Activated CD4-positive, alpha-beta T cell treated with anti-CD3 and anti-CD28 coated beads, Interleukin-2, amount 50 U/mL, for 1 hour (primary cell): ENCODE measurements at regions not wholly inside any gene's neighbourhood (a gene's known extent, or its start where the extent isn't known, plus 50 kb on each side); places are given as distances from the start of the nearest gene placed in this dataset.
"Not testable (repeated sequence)": the region's sequence is repeated elsewhere in the genome, so short reads cannot be mapped to it uniquely, and the experiment has no call there.

Experiments used
- DNase-seq: peaks from one replicate; pipeline ENCODE4 v3.0.0-alpha.2; 2020

- no peak for DNase-seq
Observed at GRCh38 chr17:13131225-13131624, 113.4 kb upstream of the ELAC2 start.

- DNase-seq: no peak
Observed at GRCh38 chr17:13129356-13129755, 111.5 kb upstream of the ELAC2 start.

GRCh38 chr17:13128676-13129075, 110.8 kb upstream of the ELAC2 start:
- DNase-seq: no peak

- no peak for DNase-seq
Observed at GRCh38 chr17:13127921-13128602, 110.2 kb upstream of the ELAC2 start.

- DNase-seq: no peak
Observed at GRCh38 chr17:13120864-13121263, 103.0 kb upstream of the ELAC2 start.

- DNase-seq: no peak
Observed at GRCh38 chr17:13118311-13118710, 100.5 kb upstream of the ELAC2 start.

GRCh38 chr17:13117616-13118015, 99.8 kb upstream of the ELAC2 start:
- DNase-seq: no peak

GRCh38 chr17:13114601-13115031, 96.8 kb upstream of the ELAC2 start:
- DNase-seq: peak; percentile 1

- DNase-seq: no peak
Observed at GRCh38 chr17:13113821-13114525, 96.1 kb upstream of the ELAC2 start.

GRCh38 chr17:13107676-13108235, 89.9 kb upstream of the ELAC2 start:
- DNase-seq: no peak

- DNase-seq: no peak
Observed at GRCh38 chr17:13106171-13106570, 88.3 kb upstream of the ELAC2 start.

- DNase-seq: no peak
Observed at GRCh38 chr17:13104576-13104975, 86.7 kb upstream of the ELAC2 start.

GRCh38 chr17:13102477-13102876, 84.7 kb upstream of the ELAC2 start:
- DNase-seq: no peak

GRCh38 chr17:13099926-13100325, 82.1 kb upstream of the ELAC2 start:
- no peak for DNase-seq

GRCh38 chr17:13099089-13099735, 81.4 kb upstream of the ELAC2 start:
- no peak for DNase-seq

GRCh38 chr17:13096291-13096690, 78.5 kb upstream of the ELAC2 start:
- no peak for DNase-seq

GRCh38 chr17:13092010-13092409, 74.2 kb upstream of the ELAC2 start:
- not testable (repeated sequence) for DNase-seq

GRCh38 chr17:13088666-13089065, 70.8 kb upstream of the ELAC2 start:
- no peak for DNase-seq

- DNase-seq: no peak
Observed at GRCh38 chr17:13087802-13088201, 70.0 kb upstream of the ELAC2 start.

GRCh38 chr17:13086142-13086769, 68.4 kb upstream of the ELAC2 start:
- DNase-seq: no peak

- DNase-seq: no peak
Observed at GRCh38 chr17:13085578-13085977, 67.8 kb upstream of the ELAC2 start.

- DNase-seq: no peak
Observed at GRCh38 chr17:13084420-13084819, 66.6 kb upstream of the ELAC2 start.
